HUES6 (cell line): ENCODE measurements at regions not wholly inside any gene's neighbourhood (a gene's known extent, or its start where the extent isn't known, plus 50 kb on each side); places are given as distances from the start of the nearest gene placed in this dataset.

Experiments used
- H3K27ac ChIP-seq: 2 replicates; pipeline ENCODE4 v1.7.0; 2013; ENCODE audit warnings: low read depth, mild to moderate bottlenecking, low read length, inconsistent platforms
- H3K27me3 ChIP-seq: 2 replicates; pipeline ENCODE4 v1.6.1; 2013; ENCODE audit warnings: low read length; ENCODE audit not compliant: control insufficient read depth, insufficient read depth
- H3K36me3 ChIP-seq: 2 replicates; pipeline ENCODE4 v1.6.1; 2013; ENCODE audit warnings: low read length; ENCODE audit not compliant: control insufficient read depth, insufficient read depth
- H3K4me1 ChIP-seq: 2 replicates; pipeline ENCODE4 v1.6.1; 2013; ENCODE audit warnings: low read length; ENCODE audit not compliant: control insufficient read depth, insufficient read depth
- H3K4me3 ChIP-seq: 2 replicates; pipeline ENCODE4 v1.5.1; 2013; ENCODE audit warnings: low read depth, low read length
- H3K9ac ChIP-seq: one replicate; pipeline ENCODE4 v1.6.1; 2013; ENCODE audit warnings: mild to moderate bottlenecking, low read length
- H3K9me3 ChIP-seq: 2 replicates; pipeline ENCODE4 v1.6.1; 2013; ENCODE audit warnings: low read depth, low read length; ENCODE audit not compliant: control insufficient read depth, insufficient read depth

- Histone ChIP-seq H3K27me3 (no peaks in the 10 kb centered on the region), H3K27ac (no peak overlapping the region), H3K36me3 (no peaks in the 10 kb centered on the region), H3K4me3 (no peak overlapping the region), H3K4me1 (peaks cover 10% of the 10 kb centered on the region; the same call in 1 of the 2 replicates), H3K9ac (no peak overlapping the region), H3K9me3 (no peaks in the 10 kb centered on the region)
These were observed 448.9 kb downstream of the OCA2 start for GRCh38 chr15:27650244-27650643.

GRCh38 chr15:27648359-27648758 is 450.8 kb downstream of the OCA2 start:
- H3K4me1 ChIP-seq, result peaks cover 12% of the 10 kb centered on the region; the same call in 1 of the 2 replicates
- H3K9me3 ChIP-seq, result no peaks in the 10 kb centered on the region
- H3K36me3 ChIP-seq, result no peaks in the 10 kb centered on the region
- H3K27ac ChIP-seq, result no peak overlapping the region
- H3K9ac ChIP-seq, result no peak overlapping the region
- H3K27me3 ChIP-seq, result no peaks in the 10 kb centered on the region
- H3K4me3 ChIP-seq, result no peak overlapping the region

- H3K27me3 ChIP-seq, result no peaks in the 10 kb centered on the region
- H3K4me3 ChIP-seq, result no peak overlapping the region
- peaks cover 12% of the 10 kb centered on the region; the same call in 1 of the 2 replicates for H3K4me1 ChIP-seq
- no peak overlapping the region for H3K9ac ChIP-seq
- no peaks in the 10 kb centered on the region for H3K9me3 ChIP-seq
- no peaks in the 10 kb centered on the region for H3K36me3 ChIP-seq
- H3K27ac ChIP-seq, result no peak overlapping the region
These were observed 452.6 kb downstream of the OCA2 start for GRCh38 chr15:27646531-27646930.

GRCh38 chr15:27645672-27646071 is 453.4 kb downstream of the OCA2 start:
- Histone ChIP-seq H3K27me3 (no peaks in the 10 kb centered on the region), H3K4me1 (peaks cover 12% of the 10 kb centered on the region; the same call in 1 of the 2 replicates), H3K27ac (no peak overlapping the region), H3K9me3 (no peaks in the 10 kb centered on the region), H3K36me3 (no peaks in the 10 kb centered on the region), H3K9ac (no peak overlapping the region), H3K4me3 (no peak overlapping the region)

- H3K36me3 ChIP-seq, result no peaks in the 10 kb centered on the region
- H3K27ac ChIP-seq, result no peak overlapping the region
- no peaks in the 10 kb centered on the region for H3K27me3 ChIP-seq
- no peak overlapping the region for H3K9ac ChIP-seq
- no peaks in the 10 kb centered on the region for H3K9me3 ChIP-seq
- no peak overlapping the region for H3K4me3 ChIP-seq
- peaks cover 20% of the 10 kb centered on the region for H3K4me1 ChIP-seq
These were observed 456.1 kb downstream of the OCA2 start for GRCh38 chr15:27642981-27643380.

GRCh38 chr15:27639595-27639994 is 459.5 kb downstream of the OCA2 start:
- Histone ChIP-seq H3K9ac (no peak overlapping the region), H3K27ac (no peak overlapping the region), H3K4me1 (peaks cover 8% of the 10 kb centered on the region), H3K36me3 (no peaks in the 10 kb centered on the region), H3K9me3 (no peaks in the 10 kb centered on the region), H3K27me3 (no peaks in the 10 kb centered on the region), H3K4me3 (no peak overlapping the region)

GRCh38 chr15:27638958-27639357 is 460.2 kb downstream of the OCA2 start:
- no peak overlapping the region for H3K4me3 ChIP-seq
- no peak overlapping the region for H3K27ac ChIP-seq
- H3K36me3 ChIP-seq, result no peaks in the 10 kb centered on the region
- no peaks in the 10 kb centered on the region for H3K9me3 ChIP-seq
- H3K4me1 ChIP-seq, result peaks cover 8% of the 10 kb centered on the region
- H3K27me3 ChIP-seq, result no peaks in the 10 kb centered on the region
- H3K9ac ChIP-seq, result no peak overlapping the region

- Histone ChIP-seq H3K4me3 (no peak overlapping the region), H3K36me3 (no peaks in the 10 kb centered on the region), H3K9ac (no peak overlapping the region), H3K4me1 (peaks cover 8% of the 10 kb centered on the region), H3K9me3 (no peaks in the 10 kb centered on the region), H3K27ac (no peak overlapping the region), H3K27me3 (no peaks in the 10 kb centered on the region)
These were observed 463.2 kb downstream of the OCA2 start for GRCh38 chr15:27635916-27636315.

GRCh38 chr15:27628486-27628885 is 470.6 kb downstream of the OCA2 start:
- Histone ChIP-seq H3K27ac (no peak overlapping the region), H3K4me1 (no peaks in the 10 kb centered on the region)

GRCh38 chr15:27627623-27628022 is 471.5 kb downstream of the OCA2 start:
- H3K27ac ChIP-seq, result no peak overlapping the region
- H3K36me3 ChIP-seq, result no peaks in the 10 kb centered on the region
- no peaks in the 10 kb centered on the region for H3K4me1 ChIP-seq
- H3K9ac ChIP-seq, result no peak overlapping the region
- H3K9me3 ChIP-seq, result peaks cover 14% of the 10 kb centered on the region
- H3K27me3 ChIP-seq, result no peaks in the 10 kb centered on the region
- no peak overlapping the region for H3K4me3 ChIP-seq

More at GRCh38 chr15:27628486-27628885, 470.6 kb downstream of the OCA2 start:
- Histone ChIP-seq H3K9me3 (peaks cover 14% of the 10 kb centered on the region), H3K9ac (no peak overlapping the region), H3K36me3 (no peaks in the 10 kb centered on the region), H3K27me3 (no peaks in the 10 kb centered on the region), H3K4me3 (no peak overlapping the region)

- H3K4me3 ChIP-seq, result no peak overlapping the region
- H3K9ac ChIP-seq, result no peak overlapping the region
- H3K36me3 ChIP-seq, result no peaks in the 10 kb centered on the region
- no peaks in the 10 kb centered on the region for H3K27me3 ChIP-seq
- H3K27ac ChIP-seq, result no peak overlapping the region
- no peaks in the 10 kb centered on the region for H3K4me1 ChIP-seq
- peaks cover 12% of the 10 kb centered on the region for H3K9me3 ChIP-seq
These were observed 475.4 kb downstream of the OCA2 start for GRCh38 chr15:27623560-27624305.
